ENCODE measurements at regions not wholly inside any gene's neighbourhood (a gene's known extent, or its start where the extent isn't known, plus 50 kb on each side); places are given as distances from the start of the nearest gene placed in this dataset.

- Histone ChIP-seq H3K9ac (ENCODE audit: low read length) (no peak overlapping the region), H3K79me2 (ENCODE audit: low read length) (no peaks in the 10 kb centered on the region), H4K20me1 (ENCODE audit: insufficient read depth, low read length) (no peaks in the 10 kb centered on the region), H3K36me3 (replicated peaks; ENCODE audit: low read depth, low read length) (no peaks in the 10 kb centered on the region), H3K4me3 (ENCODE audit: low read length) (no peak overlapping the region), H3K27me3 (ENCODE audit: low read depth, low read length) (no peaks in the 10 kb centered on the region), H3K4me1 (ENCODE audit: low read length) (no peaks in the 10 kb centered on the region), H3K9me3 (ENCODE audit: insufficient read depth, low read length) (no peaks in the 10 kb centered on the region), H3K27ac (ENCODE audit: low read length) (no peak overlapping the region), H2AFZ (ENCODE audit: low read depth, low read length) (no peak overlapping the region), H3K4me2 (ENCODE audit: low read length) (no peak overlapping the region)
- TF ChIP-seq CTCF (IDR thresholded peaks at IDR 0.05; ENCODE audit: low read depth, low read length) (no peak), EZH2phosphoT487 (IDR thresholded peaks at IDR 0.05; ENCODE audit: low read depth) (no peak)
These were observed 1024.6 kb downstream of the SORCS1 start for GRCh38 chr10:106139915-106140314.

- H3K4me3 ChIP-seq (ENCODE audit: low read length), result no peak overlapping the region
- H3K36me3 ChIP-seq (replicated peaks; ENCODE audit: low read depth, low read length), result no peaks in the 10 kb centered on the region
- no peak overlapping the region for H3K4me2 ChIP-seq (ENCODE audit: low read length)
- TF ChIP-seq EZH2phosphoT487 (IDR thresholded peaks at IDR 0.05; ENCODE audit: low read depth), result no peak
- no peak for TF ChIP-seq CTCF (IDR thresholded peaks at IDR 0.05; ENCODE audit: low read depth, low read length)
- H3K4me1 ChIP-seq (ENCODE audit: low read length), result no peaks in the 10 kb centered on the region
- H3K27ac ChIP-seq (ENCODE audit: low read length), result no peak overlapping the region
- H3K9me3 ChIP-seq (ENCODE audit: insufficient read depth, low read length), result no peaks in the 10 kb centered on the region
- no peaks in the 10 kb centered on the region for H4K20me1 ChIP-seq (ENCODE audit: insufficient read depth, low read length)
- H3K27me3 ChIP-seq (ENCODE audit: low read depth, low read length), result no peaks in the 10 kb centered on the region
- no peak overlapping the region for H2AFZ ChIP-seq (ENCODE audit: low read depth, low read length)
- no peak overlapping the region for H3K9ac ChIP-seq (ENCODE audit: low read length)
- no peaks in the 10 kb centered on the region for H3K79me2 ChIP-seq (ENCODE audit: low read length)
These were observed 1028.3 kb downstream of the SORCS1 start for GRCh38 chr10:106136175-106136574.

GRCh38 chr10:106134326-106135000, 1030.0 kb downstream of the SORCS1 start:
- no peak overlapping the region for H3K27ac ChIP-seq (ENCODE audit: low read length)
- H3K9ac ChIP-seq (ENCODE audit: low read length), result no peak overlapping the region
- no peaks in the 10 kb centered on the region for H3K36me3 ChIP-seq (replicated peaks; ENCODE audit: low read depth, low read length)
- H3K9me3 ChIP-seq (ENCODE audit: insufficient read depth, low read length), result no peaks in the 10 kb centered on the region
- TF ChIP-seq EZH2phosphoT487 (IDR thresholded peaks at IDR 0.05; ENCODE audit: low read depth), result no peak
- H4K20me1 ChIP-seq (ENCODE audit: insufficient read depth, low read length), result no peaks in the 10 kb centered on the region
- no peak overlapping the region for H3K4me2 ChIP-seq (ENCODE audit: low read length)
- no peaks in the 10 kb centered on the region for H3K79me2 ChIP-seq (ENCODE audit: low read length)
- H2AFZ ChIP-seq (ENCODE audit: low read depth, low read length), result no peak overlapping the region
- no peaks in the 10 kb centered on the region for H3K4me1 ChIP-seq (ENCODE audit: low read length)
- no peaks in the 10 kb centered on the region for H3K27me3 ChIP-seq (ENCODE audit: low read depth, low read length)
- no peak overlapping the region for H3K4me3 ChIP-seq (ENCODE audit: low read length)

GRCh38 chr10:106133451-106133850, 1031.1 kb downstream of the SORCS1 start:
- Histone ChIP-seq H3K4me3 (ENCODE audit: low read length) (no peak overlapping the region), H3K79me2 (ENCODE audit: low read length) (no peaks in the 10 kb centered on the region), H3K9me3 (ENCODE audit: insufficient read depth, low read length) (no peaks in the 10 kb centered on the region), H3K36me3 (replicated peaks; ENCODE audit: low read depth, low read length) (no peaks in the 10 kb centered on the region), H3K4me1 (ENCODE audit: low read length) (no peaks in the 10 kb centered on the region), H3K27ac (ENCODE audit: low read length) (no peak overlapping the region), H3K9ac (ENCODE audit: low read length) (no peak overlapping the region), H4K20me1 (ENCODE audit: insufficient read depth, low read length) (no peaks in the 10 kb centered on the region), H3K4me2 (ENCODE audit: low read length) (no peak overlapping the region), H3K27me3 (ENCODE audit: low read depth, low read length) (no peaks in the 10 kb centered on the region), H2AFZ (ENCODE audit: low read depth, low read length) (no peak overlapping the region)
- no peak for TF ChIP-seq EZH2phosphoT487 (IDR thresholded peaks at IDR 0.05; ENCODE audit: low read depth)
- no peak for TF ChIP-seq CTCF (IDR thresholded peaks at IDR 0.05; ENCODE audit: low read depth, low read length)

All from OCI-LY3 (cell line).